Omental fat pad (tissue), 3 donors: ENCODE measurements at regions not wholly inside any gene's neighbourhood (a gene's known extent, or its start where the extent isn't known, plus 50 kb on each side); places are given as distances from the start of the nearest gene placed in this dataset.
"Not testable (repeated sequence)": the region's sequence is repeated elsewhere in the genome, so short reads cannot be mapped to it uniquely, and the experiment has no call there.

Source experiments
- ATAC-seq: fragments of 150-250 bp; one replicate; pipeline ENCODE4 v1.9.1; 2016; ENCODE audit warnings: mild to moderate bottlenecking, moderate library complexity; ENCODE audit not compliant: low FRiP score
- DNase-seq: peaks from one replicate; pipeline ENCODE4 v3.0.0-alpha.2; 2019; ENCODE audit warnings: low spot score
- TF ChIP-seq, protein P1 (sequence below), 3 donors: fragments of 450-650 bp; IDR thresholded peaks; one replicate each; pipeline ENCODE4 v1.5.1; 2016 to 2017; ENCODE audit warnings: antibody characterized with exemption in 3 of 3, mild to moderate bottlenecking in 3 of 3, moderate library complexity in 2 of 3

DNA sequence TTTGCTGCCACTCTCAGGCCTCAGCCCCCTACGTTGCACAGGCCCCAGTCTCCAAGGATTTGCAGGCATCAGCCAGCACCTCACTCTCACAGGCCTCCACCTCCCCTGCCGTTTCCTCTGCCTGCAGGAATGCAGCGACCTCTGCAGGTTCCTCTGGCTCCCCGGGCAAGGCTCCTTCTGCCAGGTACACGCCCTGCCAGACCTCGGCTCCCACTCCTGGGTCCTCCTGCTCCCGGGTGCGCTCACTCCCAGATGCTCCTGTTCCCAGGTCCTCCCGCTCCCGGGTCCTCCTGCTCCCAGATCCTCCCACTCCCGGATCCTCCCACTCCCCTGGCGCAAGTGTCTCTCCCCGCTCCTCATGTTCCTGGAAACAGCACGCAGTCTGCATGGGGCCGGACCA is 144.4 kb upstream of the RADX start:
- DNase-seq = no peak
- no peak for ATAC-seq
- TF ChIP-seq, protein P1, sequence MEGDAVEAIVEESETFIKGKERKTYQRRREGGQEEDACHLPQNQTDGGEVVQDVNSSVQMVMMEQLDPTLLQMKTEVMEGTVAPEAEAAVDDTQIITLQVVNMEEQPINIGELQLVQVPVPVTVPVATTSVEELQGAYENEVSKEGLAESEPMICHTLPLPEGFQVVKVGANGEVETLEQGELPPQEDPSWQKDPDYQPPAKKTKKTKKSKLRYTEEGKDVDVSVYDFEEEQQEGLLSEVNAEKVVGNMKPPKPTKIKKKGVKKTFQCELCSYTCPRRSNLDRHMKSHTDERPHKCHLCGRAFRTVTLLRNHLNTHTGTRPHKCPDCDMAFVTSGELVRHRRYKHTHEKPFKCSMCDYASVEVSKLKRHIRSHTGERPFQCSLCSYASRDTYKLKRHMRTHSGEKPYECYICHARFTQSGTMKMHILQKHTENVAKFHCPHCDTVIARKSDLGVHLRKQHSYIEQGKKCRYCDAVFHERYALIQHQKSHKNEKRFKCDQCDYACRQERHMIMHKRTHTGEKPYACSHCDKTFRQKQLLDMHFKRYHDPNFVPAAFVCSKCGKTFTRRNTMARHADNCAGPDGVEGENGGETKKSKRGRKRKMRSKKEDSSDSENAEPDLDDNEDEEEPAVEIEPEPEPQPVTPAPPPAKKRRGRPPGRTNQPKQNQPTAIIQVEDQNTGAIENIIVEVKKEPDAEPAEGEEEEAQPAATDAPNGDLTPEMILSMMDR (IDR thresholded peaks at IDR 0.05) = no peak

DNA sequence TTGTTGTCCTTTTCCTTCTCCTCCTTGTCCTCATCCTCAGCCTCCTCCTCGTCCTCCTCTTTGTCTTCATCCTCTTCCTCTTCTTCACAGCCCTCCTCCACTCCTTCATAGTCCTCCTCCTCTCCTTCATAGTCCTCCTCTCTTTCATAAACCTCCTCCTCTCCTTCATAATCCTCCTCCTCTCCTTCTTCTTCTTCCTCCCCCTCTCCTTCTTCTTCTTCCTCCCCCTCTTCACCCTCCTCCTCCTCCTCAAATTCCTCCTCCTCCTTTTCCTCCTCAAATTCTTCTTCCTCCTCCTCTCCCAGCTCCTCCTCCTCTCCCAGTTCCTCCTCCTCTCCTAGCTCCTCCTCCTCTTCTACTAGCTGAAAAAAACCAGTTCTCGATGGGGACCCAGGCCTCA is 143.8 kb upstream of the RADX start:
- ATAC-seq = no peak
- DNase-seq = no peak
- TF ChIP-seq, protein P1 (IDR thresholded peaks at IDR 0.05) = no peak

DNA sequence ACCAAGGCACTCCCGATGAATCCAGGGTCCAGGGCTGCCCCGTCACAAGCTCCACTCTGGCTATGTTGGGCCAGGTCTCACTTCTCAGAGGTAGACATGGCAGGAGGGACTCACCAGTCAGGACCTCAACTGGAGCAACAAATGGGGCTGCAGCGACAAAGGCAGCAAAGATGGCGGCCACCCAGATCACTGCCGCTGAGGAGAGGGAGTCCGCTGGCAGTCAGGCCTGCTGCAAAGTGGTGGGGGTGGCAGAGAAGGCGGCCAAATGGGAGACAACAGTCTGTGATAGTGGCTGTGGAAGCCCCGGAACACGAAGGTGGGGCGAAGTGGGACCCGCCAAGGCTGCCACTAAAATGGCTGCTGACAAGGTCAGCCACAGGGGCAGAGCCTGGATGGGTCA is 143.3 kb upstream of the RADX start:
- ATAC-seq (no peak), DNase-seq (no peak)
- TF ChIP-seq, protein P1 (IDR thresholded peaks at IDR 0.05) = no peak

DNA sequence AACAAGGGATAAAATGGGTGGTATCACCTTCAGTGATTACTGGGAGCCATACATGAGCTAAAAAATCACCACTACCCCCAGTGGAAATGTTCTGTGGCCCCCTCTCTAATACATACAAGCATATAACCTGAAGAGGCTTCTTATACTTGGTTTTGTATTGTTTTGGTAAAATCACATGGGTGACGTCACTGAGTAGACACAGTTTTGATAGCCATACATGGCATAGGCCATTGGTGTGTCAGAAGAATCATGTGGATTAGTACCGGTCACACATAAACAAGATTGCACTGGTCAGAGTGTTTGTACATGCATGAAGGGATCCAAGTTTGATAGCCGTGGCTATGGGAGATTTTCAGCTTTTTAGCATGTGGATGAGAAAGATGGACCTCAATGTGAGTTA is 131.9 kb upstream of the RADX start:
- TF ChIP-seq, protein P1 (IDR thresholded peaks at IDR 0.05) = no peak
- no peak for ATAC-seq
- no peak for DNase-seq

DNA sequence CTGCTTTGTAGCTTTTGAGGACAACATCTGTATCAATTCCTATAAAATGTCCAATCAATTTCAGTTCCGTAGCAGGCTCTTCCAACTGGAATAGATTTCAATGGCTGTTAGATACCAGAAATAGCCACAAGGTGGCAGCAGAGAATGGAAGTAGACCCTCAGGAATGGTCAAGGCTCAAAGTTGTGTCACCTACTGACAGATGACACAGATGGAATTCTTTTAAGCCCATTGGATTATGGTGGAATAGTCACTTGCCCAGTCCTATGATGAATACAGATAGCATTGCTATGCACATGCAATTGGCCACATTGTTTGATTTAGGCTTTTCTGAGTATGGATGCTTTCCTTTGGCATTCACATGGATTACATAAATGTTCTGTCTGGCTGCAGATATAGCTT is 130.4 kb upstream of the RADX start:
- no peak for ATAC-seq
- TF ChIP-seq, protein P1 (IDR thresholded peaks at IDR 0.05) = peak in 1 of 3 donors; percentile 28
- peak; percentile 33 for DNase-seq

DNA sequence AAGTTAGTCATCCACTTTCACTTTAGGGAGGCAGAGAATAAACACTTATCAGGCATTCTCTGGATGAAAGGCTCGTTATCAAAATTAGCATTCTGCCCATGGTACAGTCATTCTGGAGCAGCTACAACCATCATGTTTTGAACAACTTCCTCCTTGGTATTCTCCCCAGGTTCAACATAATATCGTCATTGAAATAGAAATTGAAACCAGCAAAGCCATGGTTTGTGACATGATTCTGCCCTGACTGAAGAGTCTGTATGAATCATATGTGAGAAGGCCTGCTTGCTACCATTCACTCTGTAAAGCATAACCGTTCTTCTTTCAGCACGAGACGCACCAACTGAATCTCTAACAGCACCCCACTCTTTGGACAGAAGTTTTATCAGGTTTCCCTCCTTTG is 127.5 kb upstream of the RADX start:
- ATAC-seq = no peak
- no peak for DNase-seq
- TF ChIP-seq, protein P1 (IDR thresholded peaks at IDR 0.05) = no peak

DNA sequence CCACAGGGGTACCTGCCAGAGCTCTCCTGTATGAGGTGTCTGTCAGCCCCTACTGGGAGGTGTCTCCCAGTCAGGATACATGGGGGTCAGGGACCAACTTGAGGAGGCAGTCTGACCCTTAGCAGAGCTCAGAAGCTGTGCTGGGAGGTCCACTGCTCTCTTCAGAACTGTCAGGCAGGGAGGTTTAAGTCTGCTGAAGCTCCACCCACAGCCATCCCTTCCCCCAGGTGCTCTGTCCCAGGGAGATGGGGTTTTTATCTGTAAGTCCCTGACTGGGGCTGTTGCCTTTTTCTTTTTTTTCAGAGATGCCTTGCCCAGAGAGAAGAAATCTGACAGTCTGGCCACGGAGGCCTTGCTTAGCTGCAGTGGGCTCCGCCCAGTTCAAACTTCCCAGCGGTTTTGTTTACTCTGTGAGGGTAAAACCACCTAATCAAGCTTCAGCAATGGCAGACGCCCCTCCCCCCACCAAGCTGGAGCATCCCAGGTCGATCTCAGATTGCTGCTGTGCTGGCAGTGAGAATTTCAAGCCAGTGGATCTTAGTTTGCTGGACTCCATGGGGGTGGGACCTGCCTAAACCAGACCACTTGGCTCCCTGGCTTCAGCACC is 118.5 kb upstream of the RADX start:
- not testable (repeated sequence) for ATAC-seq, DNase-seq

DNA sequence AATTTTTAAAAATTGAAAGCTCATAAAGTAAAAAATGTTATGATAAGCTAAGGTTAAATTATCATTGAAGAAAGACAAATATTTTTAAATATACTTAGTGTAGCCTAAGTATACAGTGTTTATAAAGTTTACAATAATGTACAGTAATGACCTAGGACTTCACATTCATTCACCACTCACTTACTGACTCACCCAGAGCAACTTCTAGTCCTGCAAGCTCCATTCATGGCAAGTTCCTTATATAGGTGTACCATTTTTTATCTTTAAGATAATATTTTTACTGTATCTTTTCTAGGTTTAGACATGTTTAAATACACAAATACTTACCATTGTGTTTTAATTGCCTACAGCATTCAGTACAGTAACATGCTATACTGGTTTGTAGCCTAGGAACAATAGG is 112.3 kb upstream of the RADX start:
- DNase-seq (no peak), ATAC-seq (no peak)
- TF ChIP-seq, protein P1 (IDR thresholded peaks at IDR 0.05) = no peak
